ENCODE measurements at regions not wholly inside any gene's neighbourhood (a gene's known extent, or its start where the extent isn't known, plus 50 kb on each side); places are given as distances from the start of the nearest gene placed in this dataset.

DNA sequence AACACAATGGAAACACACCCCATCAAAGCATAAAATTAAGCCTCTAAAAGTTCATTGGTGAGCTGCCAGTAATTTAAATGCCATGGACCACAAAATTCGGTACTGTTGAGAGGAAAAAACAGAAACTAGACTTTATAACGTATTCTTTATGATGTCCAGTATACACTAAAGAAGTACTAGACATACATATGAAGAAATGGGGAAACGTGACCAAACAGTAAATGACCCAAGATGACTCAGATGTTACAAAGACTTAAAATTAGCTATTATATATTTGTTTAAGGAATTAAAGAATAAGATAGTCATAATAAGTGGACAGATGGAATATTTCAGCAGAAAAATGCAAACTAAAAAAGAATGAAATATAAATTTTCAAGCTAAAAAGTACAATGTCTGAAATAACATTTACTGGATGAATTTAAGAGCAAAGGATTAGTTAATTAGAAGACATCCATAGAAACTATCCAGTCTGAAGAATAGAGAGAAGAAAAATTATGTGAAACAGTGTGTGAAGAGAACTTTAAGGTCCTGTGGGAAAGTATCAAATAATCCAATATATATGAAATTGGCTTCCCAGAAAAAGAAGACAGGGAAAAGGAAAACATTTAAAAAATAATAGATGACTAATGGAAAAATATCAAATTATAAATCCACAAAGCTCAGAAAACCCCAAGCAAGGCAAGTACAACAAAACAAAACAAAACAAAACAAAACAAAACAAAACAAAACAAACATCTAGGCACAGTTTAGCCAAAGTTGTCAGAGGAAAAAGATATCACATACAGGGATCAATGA lies 69.4 kb downstream of the SAMD9 start:
- Histone ChIP-seq H3K4me1 (ENCODE audit: control insufficient read depth in 5 of 5, insufficient read depth in 5 of 5, low read length in 5 of 5) (peaks cover 0 to 6% (median 0%) of the 10 kb centered on the region in 5 donors), H3K9me3 (ENCODE audit: control insufficient read depth in 4 of 4, insufficient read depth in 3 of 4, low read length in 3 of 4) (peaks cover 0 to 2% (median 0%) of the 10 kb centered on the region in 4 donors), H3K4me3 (no peak overlapping the region), H3K27me3 (ENCODE audit: control insufficient read depth in 3 of 3, insufficient read depth in 3 of 3, low read length in 2 of 3) (no peaks in the 10 kb centered on the region), H3K9ac (ENCODE audit: insufficient read depth in 1 of 2, low read length in 2 of 2) (no peak overlapping the region), H3K27ac (ENCODE audit: low read depth in 1 of 2, low read length in 1 of 2) (no peak overlapping the region), H3K36me3 (ENCODE audit: control insufficient read depth in 4 of 4, insufficient read depth in 4 of 4, low read length in 4 of 4) (no peaks in the 10 kb centered on the region)
- TF ChIP-seq, protein P1, sequence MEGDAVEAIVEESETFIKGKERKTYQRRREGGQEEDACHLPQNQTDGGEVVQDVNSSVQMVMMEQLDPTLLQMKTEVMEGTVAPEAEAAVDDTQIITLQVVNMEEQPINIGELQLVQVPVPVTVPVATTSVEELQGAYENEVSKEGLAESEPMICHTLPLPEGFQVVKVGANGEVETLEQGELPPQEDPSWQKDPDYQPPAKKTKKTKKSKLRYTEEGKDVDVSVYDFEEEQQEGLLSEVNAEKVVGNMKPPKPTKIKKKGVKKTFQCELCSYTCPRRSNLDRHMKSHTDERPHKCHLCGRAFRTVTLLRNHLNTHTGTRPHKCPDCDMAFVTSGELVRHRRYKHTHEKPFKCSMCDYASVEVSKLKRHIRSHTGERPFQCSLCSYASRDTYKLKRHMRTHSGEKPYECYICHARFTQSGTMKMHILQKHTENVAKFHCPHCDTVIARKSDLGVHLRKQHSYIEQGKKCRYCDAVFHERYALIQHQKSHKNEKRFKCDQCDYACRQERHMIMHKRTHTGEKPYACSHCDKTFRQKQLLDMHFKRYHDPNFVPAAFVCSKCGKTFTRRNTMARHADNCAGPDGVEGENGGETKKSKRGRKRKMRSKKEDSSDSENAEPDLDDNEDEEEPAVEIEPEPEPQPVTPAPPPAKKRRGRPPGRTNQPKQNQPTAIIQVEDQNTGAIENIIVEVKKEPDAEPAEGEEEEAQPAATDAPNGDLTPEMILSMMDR (IDR thresholded peaks at IDR 0.05; ENCODE audit: control extremely low read depth, extremely low read depth): no peak
- DNase-seq (no peak), ATAC-seq (ENCODE audit: insufficient read depth, low FRiP score) (no peak)
- 66 to 69% methylated on average over 3 of the region's 3 CpGs for WGBS, 2 donors

DNA sequence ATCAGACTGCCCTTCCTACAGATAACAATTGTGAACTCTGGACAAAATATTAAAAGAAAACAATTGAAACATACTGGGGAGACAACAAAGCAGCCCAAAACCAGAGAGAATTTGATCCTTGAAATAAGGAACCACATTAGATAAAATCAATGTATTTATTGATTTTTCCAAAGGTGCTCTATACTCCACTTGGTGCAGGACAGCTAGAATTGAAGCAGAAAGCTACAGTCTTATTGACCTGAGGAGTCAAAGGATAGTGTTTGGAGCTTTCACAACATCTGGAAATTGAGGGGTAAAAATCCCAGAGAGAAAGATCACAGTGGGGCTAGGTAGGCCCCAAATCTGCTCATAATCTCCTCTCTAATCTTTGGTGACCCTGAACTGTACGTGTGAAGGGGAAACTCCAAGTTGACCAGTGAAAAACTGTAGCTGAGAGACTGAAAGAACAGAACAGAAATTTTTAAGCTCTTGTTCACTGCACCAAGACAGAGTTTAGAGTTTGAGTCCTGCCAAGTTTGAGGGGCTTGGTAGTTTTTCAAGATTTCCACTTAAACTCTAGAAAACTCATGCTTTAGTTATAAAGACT lies 70.2 kb downstream of the SAMD9 start:
- TF ChIP-seq, protein P1 (IDR thresholded peaks at IDR 0.05; ENCODE audit: control extremely low read depth, extremely low read depth): no peak
- no peak for ATAC-seq (ENCODE audit: insufficient read depth, low FRiP score)
- peaks cover 0 to 10% (median 0%) of the 10 kb centered on the region in 5 donors for H3K4me1 ChIP-seq (ENCODE audit: control insufficient read depth in 5 of 5, insufficient read depth in 5 of 5, low read length in 5 of 5)
- H3K27ac ChIP-seq (ENCODE audit: low read depth in 1 of 2, low read length in 1 of 2): no peak overlapping the region
- no peak overlapping the region for H3K4me3 ChIP-seq
- no peak overlapping the region for H3K9ac ChIP-seq (ENCODE audit: insufficient read depth in 1 of 2, low read length in 2 of 2)
- peaks cover 0 to 2% (median 0%) of the 10 kb centered on the region in 4 donors for H3K9me3 ChIP-seq (ENCODE audit: control insufficient read depth in 4 of 4, insufficient read depth in 3 of 4, low read length in 3 of 4)
- WGBS, 2 donors: 76 to 88% methylated on average over 1 of the region's 1 CpG
- no peaks in the 10 kb centered on the region for H3K36me3 ChIP-seq (ENCODE audit: control insufficient read depth in 4 of 4, insufficient read depth in 4 of 4, low read length in 4 of 4)
- no peak for DNase-seq
- no peaks in the 10 kb centered on the region for H3K27me3 ChIP-seq (ENCODE audit: control insufficient read depth in 3 of 3, insufficient read depth in 3 of 3, low read length in 2 of 3)

DNA sequence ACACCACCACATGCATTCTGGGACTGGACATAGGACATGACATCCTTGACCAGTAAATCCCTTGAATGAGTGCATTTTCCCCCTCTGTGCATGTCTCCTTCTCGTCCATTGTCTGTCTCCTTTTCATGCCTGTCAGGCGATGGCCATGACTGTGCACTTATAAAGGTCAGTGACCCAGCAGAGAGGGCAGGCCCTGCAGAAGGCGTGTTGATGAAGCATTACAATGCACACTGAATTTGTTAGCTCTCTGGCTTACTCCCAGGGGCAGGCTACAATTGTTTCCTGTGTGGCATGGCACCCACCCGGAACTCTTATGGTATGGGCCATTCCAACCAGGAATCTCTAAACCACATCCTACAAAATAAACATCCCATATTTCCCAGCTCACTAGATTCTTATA lies 71.1 kb downstream of the SAMD9 start:
- no peak for DNase-seq
- no peak for ATAC-seq (ENCODE audit: insufficient read depth, low FRiP score)
- TF ChIP-seq, protein P1 (IDR thresholded peaks at IDR 0.05; ENCODE audit: control extremely low read depth, extremely low read depth): no peak
- Histone ChIP-seq H3K9ac (ENCODE audit: insufficient read depth in 1 of 2, low read length in 2 of 2) (no peak overlapping the region), H3K27ac (ENCODE audit: low read depth in 1 of 2, low read length in 1 of 2) (no peak overlapping the region), H3K9me3 (ENCODE audit: control insufficient read depth in 4 of 4, insufficient read depth in 3 of 4, low read length in 3 of 4) (peaks cover 0 to 1% (median 0%) of the 10 kb centered on the region in 4 donors), H3K4me3 (no peak overlapping the region), H3K36me3 (ENCODE audit: control insufficient read depth in 4 of 4, insufficient read depth in 4 of 4, low read length in 4 of 4) (no peaks in the 10 kb centered on the region), H3K4me1 (ENCODE audit: control insufficient read depth in 5 of 5, insufficient read depth in 5 of 5, low read length in 5 of 5) (peaks cover 0 to 10% (median 0%) of the 10 kb centered on the region in 5 donors), H3K27me3 (ENCODE audit: control insufficient read depth in 3 of 3, insufficient read depth in 3 of 3, low read length in 2 of 3) (no peaks in the 10 kb centered on the region)
- 78 to 84% methylated on average over 4 of the region's 4 CpGs for WGBS, 2 donors
